ENCODE measurements at regions not wholly inside any gene's neighbourhood (a gene's known extent, or its start where the extent isn't known, plus 50 kb on each side); places are given as distances from the start of the nearest gene placed in this dataset.
A peak's percentile ranks its signal among the peaks of the same experiment; 100 is the strongest.
"Not testable (repeated sequence)": the region's sequence is repeated elsewhere in the genome, so short reads cannot be mapped to it uniquely, and the experiment has no call there.

DNA sequence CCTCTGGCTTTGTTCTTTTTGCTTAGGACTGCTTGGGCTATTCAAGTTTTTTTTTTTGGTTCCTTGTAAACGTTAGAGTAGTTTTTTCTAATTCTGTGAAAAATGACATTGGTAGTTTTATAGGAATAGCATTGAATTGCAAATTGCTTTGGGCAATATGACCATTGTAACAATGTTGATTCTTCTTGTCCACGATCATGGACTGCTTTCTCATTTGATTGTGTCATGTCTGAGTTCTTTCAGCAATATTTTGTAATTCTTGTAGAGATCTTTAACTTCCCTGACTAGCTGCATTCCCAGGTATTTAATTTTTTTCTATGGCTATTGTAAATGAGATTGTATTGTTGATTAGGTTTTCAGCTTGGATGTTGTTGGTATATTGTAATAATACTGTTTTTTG is 286.2 kb upstream of the C1QTNF3 start:
- DNase-seq (ENCODE audit: low read depth): peak; percentile 9

DNA sequence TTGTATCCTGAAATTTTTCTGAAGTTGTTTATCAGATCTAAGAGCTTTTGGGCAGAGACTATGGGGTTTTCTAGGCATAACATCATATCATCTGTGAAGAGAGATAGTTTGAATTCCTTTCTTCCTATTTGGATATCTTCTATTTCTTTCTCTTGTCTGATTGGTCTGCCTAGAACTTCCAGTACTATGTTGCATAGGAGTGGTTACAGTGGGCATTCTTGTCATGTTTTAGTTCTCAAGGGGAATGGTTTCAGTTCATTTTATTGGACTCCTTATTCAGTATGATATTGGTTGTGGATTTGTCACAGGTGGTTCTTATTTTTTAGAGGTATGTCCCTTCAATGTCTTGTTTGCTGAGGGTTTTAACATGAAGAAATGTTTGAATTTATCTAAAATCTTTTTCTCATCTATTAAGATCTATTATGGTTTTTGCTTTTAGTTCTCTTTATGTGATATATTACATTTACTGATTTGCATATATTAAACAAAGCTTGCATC is 286.6 kb upstream of the C1QTNF3 start:
- DNase-seq (ENCODE audit: low read depth): peak; percentile 32

DNA sequence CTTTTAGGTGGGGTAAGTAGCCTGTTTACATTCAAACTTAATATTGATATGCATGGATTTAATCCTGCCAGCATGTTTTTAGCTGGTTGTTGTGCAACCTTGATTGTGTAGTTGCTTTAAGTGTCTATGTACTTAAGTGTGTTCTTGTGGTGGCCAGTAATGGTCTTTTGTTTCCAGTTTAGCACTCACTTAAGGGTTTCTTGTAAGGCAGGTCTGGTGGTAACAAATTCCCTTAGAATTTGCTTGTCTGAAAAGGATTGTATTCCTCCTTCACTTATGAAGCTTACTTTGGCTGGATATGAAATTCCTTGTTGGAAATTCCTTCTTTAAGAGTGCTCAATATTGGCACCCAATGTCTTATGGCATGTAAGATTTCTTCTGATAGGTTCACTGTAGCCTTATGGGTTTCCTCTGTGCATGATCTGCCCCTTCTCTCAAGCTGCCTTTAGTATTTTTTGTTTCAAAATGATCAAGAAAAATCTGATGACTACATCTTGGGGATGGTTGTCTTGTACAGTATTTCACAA is 289.0 kb upstream of the C1QTNF3 start:
- not testable (repeated sequence) for DNase-seq (ENCODE audit: low read depth)

DNA sequence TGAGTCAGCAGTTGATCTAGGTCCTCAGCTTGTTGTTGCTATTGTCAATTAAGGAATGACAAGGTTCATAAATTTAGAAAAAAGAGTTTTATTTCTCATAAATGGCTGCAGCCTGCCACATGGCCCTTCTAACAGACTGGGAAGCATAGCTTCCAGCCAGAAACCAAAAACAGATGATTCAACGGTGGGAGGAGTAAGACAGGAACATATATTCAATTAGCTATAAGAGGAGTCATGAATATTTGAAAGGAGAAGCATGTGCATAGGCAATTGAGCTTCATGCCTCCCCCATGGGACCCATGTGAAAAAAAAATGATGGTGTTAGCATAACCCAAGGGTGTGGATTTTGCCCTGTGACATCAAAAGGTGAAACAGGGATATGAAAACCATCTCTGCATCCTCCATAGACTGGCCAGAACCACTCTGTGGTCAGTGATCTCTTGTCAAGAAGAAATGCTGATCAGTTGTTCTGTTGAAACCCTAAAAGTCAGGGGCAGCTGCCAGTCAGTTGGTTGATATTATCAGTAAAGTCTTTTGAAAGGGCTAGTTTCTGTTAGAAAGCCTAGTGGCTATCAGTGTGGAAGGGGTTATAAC is 296.5 kb upstream of the C1QTNF3 start:
- not testable (repeated sequence) for DNase-seq (ENCODE audit: low read depth)

DNA sequence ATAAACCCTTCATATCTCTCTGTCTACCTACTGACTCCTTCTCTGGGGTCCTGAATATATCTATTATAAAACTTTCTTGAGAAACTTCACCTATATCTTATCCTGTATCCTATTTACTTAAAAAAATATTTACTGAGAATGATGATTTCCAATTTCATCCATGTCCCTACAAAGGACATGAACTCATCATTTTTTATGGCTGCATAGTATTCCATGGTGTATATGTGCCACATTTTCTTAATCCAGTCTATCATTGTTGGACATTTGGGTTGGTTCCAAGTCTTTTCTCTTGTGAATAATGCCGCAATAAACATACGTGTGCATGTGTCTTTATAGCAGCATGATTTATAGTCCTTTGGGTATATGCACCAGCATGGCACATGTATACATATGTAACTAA is 301.7 kb upstream of the RAI14 start:
- not testable (repeated sequence) for DNase-seq (ENCODE audit: low read depth)

DNA sequence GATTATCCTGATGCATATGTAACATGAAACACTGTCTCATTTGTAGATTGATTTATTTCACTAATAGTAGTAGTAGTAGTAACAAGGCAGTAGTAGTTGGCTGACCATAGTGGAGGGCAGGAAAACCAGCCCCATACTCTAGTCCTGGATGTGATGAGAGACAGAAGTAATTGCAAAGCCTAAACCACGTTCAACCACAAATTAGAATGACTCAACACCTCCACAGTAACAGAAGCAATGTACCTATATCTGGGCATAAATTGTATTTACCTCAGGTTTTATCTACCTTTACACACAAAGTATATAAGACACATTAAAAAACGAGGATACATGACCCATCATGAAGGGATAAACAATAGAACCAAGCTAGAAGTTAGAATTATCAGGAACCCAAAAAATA is 284.7 kb upstream of the RAI14 start:
- DNase-seq (ENCODE audit: low read depth): not testable (repeated sequence)

DNA sequence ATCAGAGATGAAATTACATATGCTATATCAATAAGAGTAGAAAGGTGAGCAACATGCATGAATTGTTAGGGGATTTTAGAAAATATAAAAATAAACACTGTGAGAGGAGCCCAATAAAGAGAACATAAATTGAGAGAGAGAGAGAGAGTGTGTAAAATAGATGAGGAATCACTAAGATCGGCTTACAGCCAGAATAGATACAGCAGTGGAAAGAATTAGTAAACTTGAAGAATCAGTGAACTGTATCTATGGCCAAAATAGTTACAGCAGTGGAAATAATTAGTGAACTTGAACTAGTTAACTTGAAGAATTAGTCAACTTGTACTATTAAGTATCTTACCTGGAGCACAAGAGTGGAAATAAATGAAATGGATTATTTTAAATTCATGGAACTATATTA is 284.3 kb upstream of the RAI14 start:
- not testable (repeated sequence) for DNase-seq (ENCODE audit: low read depth)

DNA sequence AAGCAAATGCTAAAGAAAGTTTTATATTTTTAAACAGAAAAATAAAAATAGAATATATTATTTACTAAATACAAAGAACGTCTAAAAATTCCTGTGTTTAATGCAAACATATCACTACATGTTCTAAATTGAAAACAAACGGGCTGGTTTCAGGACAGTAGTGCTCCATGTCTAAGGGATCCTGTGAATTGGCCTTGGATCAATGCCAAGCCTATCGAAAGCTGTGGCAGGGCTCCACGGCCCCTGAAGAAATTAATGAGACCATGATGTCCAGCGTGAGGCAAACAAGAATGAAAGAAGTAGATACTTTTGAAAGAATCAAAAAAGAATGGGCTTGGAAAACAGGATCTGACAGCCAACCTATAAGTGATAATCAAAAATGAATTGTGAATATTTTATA is 283.4 kb upstream of the RAI14 start:
- not testable (repeated sequence) for DNase-seq (ENCODE audit: low read depth)

DNA sequence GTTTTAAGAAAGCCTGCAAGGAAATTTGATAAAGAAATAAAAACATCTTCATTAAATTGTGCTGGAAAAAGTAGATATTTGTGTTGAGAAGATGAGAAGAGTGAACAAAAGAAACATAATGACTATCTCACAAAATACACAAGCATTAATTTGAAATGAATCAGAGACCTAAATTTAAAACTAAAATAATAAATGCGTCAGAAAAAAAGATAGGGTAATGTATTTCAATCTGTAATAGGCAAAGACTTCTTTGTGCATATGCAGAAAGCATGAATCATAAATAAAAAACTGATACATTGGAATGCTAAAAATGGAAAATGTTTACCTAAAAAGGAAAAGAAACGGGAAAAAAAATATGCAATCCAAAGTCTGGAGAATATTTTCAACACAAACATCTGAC is 278.5 kb upstream of the RAI14 start:
- peak; percentile 8 for DNase-seq (ENCODE audit: low read depth)

DNA sequence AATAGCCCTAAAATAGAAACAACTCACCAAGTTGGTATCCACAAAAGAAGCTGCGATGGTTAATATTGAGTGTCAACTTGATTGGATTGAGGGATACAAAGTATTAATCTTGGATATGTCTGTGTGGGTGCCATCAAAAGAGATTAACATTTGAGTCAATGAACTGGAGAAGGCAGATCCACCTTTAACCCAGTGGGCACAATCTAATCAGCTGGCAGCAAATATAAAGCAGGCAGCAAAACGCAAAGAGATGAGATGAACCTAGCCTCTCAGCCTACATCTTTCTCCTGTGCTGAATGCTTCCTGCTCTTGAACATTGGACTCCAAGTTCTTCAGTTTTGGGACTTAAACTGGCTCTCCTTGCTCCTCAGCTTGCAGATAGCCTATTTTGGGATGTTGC is 277.6 kb upstream of the RAI14 start:
- not testable (repeated sequence) for DNase-seq (ENCODE audit: low read depth)

DNA sequence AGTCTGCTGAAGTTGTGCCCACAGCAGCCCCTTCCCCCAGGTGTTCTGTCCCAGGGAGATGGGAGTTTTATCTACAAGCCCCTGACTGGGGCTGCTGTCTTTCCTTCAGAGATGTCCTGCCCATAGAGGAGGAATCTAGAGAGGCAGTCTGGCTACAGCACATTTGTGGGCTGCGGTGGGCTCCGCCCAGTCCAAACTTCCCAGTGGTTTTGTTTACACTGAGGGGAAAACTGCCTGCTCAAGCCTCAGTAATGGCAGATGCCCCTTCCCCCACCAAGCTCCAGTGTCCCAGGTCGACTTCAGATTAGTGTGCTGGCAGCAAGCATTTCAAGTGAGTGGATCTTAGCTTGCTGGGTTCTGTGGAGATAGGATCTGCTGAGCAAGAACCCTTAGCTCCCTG is 267.4 kb upstream of the RAI14 start:
- DNase-seq (ENCODE audit: low read depth): not testable (repeated sequence)

DNA sequence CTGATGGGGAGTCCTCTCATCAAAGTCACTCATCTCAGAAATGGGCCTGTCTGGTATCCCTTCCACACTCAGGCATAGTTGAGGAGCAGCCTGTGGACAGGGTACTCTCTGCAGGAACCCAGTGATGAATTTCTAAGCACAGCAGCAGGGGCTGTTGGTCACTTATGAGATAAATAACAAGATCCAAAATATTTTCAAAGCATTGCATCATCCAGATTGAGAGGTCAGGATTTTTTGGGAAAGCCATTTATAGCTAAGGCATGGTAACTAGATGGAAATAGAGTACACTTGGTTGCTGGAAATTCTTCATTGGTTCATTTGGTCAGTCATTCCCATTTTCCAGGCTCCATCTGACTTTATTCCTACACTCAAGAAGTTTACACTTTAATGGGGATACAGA is 246.8 kb upstream of the RAI14 start:
- no peak for DNase-seq (ENCODE audit: low read depth)

DNA sequence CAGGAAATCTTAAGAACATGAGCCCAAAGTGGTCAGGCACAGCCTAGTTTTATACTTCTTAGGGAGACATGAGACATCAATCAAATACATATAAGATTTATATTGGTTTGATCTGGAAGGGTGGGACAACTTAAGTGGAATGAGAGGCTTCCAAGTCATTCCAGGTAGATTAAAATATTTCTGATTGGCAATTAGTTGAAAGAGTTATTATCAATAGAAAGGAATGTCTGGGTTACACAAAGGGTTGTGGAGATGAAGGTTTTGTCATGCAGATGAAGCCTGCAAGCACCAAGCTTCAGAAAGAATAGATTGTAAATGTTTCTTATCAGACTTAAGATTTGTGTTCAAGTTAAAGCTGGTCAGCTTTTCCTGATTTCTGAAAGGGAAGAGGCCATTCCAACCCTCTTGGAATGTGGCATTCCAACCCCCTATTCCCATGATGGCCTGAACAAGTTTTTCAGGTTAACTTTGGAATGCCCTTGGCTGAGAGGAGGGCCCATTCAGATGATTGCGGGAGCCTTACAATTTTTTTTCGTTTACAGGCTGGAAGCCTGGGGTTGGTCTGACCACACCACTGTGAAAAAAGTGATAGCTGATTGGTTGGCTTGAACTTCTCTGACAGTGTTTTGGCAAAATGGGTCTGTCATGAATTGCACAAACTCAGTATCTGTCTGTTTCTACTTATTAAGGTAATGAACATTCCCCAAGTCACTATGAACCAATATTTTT is 245.6 kb upstream of the RAI14 start:
- peak; percentile 54 for DNase-seq (ENCODE audit: low read depth)

DNA sequence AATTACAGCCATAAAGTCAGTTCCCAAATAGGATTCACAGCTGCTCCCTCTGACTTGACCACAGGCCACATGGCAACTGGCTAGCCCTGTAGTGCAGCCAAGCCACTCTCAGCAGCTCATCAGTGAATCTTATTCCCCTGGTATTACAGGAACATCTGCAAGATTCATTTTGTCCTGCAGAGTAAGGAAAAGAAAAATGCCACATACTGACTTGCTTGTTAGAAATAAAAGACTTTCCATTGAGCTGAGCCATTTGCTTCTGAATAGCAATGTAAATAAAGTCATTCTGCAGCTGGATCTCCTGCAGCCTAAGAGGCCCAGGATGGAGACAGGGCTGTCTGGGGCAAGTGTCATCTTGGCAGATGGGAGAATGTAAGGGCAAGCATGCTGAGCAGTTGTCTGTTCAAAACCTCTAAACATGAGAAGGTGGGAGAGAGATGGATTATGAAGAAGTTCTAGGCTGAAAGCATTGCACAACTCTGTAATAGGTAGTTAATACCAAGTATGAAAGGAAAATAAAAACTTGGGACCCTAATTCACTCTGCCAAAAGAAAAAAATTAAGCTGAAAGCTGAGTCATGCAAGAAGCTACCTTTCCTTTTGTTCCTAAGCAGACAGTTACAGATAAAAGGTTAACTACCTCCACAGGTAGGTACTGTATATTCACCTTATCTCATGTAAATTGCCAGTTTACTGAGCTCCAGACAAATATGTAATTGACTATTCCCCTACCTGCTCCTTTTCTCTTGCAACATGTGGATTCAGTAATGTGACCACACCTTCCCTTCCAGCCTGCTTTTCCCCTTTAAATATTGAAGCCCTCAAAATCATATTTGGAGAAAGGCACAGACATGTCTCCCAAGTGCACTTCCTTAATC is 244.4 kb upstream of the RAI14 start:
- DNase-seq (ENCODE audit: low read depth): no peak

DNA sequence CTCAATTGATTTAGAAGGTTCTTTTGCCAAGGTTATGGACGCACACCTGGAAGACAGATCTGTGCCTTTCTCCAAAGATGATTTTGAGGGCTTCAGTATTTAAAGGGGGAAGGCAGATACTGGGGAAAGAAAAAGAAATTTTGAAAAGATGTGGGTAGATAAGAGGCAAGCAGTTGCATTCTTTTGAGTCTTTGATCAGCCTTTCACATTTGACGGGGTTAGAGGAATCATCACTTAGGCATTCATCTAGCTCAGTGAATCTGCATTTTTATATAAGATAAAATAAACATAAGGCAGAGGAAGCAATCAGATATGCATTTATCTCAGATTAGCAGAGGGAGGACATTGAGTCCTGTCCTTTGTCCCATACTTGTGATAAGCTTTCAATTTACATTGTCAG is 243.4 kb upstream of the RAI14 start:
- DNase-seq (ENCODE audit: low read depth): peak; percentile 73

DNA sequence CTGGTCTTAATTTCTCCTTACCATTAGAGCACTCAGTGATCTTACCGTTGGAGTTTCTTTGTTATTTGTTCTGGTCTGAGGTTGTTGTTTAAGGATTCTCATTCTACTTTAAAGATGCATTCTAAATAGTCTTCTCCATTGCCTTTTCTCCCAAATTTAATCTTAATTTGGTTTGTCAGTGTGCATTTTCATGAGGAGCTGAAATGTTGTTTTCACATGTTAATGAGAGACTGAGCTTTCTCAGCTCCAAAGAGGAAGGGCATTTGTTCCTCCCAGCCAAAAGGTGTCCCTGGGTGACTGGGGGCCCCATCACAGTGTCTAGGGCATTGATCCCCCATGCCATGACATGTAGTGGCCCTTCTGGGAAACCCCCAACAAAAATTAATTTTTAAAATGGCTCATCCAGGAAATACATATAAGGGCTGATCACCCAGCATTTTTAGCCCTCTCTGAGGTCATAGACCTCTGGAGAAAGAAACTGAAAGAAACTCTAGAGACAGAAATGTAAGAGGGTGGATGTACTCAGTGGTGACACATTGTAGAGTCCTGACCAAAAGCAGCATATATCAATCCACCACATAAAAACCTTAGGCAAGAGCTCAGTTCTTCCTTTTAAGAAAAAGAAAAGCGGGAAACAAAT is 240.4 kb upstream of the RAI14 start:
- DNase-seq (ENCODE audit: low read depth): peak; percentile 59

DNA sequence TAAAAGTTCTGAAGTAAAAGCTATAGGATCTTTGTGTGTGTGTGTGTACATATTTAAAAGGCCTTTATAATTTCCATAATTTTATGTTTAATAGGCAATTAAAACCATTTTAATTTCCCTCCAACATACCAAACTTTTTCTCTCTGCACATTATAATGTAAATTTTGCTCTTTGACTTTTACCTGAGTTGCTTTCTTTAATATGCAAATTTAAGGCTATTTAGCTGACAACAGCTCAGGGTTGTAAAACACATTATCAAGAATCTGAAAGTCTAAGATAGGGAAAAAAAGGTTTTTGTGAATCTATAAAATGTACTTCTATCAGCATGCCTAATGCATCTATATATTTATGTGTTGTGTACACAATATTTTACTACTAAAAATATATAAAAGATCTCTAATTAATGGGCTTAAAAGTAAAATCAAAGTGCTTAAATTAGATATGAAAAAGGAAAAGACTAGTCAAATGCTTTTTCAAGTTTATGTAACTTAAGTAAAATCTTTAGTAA is 239.6 kb upstream of the RAI14 start:
- DNase-seq (ENCODE audit: low read depth): no peak

DNA sequence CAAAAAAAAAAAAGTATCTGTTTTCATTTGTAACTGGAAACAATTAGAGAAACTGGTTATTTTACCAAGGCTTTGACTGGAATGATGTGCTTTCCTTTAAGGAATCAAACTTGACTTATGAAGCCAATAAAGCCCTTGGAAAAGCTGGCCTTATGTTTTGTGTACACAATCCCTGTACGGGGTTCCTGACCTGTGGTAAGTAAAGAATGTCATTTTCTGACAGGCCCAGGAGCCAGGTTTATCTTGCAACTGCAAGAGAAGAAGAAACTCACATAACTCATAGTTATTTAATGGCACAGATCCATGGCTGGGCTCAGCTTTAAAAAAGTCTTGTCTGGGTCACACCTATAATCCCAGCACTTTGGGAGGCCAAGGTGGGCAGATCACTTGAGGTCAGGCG is 235.9 kb upstream of the RAI14 start:
- not testable (repeated sequence) for DNase-seq (ENCODE audit: low read depth)

DNA sequence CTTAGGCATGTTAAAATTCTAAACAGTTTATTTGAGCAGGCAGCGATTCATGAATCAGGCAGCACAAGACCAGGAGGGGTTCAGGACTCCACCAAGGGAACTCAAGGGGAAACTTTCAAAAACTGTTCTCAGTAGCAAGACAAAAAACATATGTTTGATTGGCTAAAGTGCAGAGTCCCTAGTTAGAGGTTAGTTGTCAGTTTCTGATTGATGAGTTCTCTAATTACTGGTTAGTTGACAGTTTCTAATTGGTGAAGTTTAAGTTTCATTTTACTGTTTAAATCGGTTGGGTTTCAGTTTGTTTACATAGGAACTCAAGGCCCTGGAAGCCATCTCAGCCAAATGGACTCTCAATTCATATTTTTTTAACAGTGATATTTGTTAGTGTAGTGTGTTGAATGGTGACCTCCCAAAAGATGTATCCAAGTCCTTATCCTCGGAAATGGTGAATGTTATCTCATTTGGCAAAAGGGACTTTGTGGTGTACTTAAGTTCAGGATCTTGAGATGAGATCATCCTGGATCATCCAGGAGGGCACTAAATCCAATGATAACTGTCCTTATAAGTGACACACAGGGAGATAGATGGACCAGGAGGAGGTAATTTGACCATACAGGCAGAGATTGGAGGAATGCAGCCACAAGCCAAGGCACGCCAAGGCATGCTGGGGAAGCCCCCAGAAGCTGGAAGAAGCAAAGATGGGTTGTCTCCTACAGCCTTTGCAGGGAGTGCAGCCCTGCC is 219.2 kb upstream of the RAI14 start:
- DNase-seq (ENCODE audit: low read depth): no peak

DNA sequence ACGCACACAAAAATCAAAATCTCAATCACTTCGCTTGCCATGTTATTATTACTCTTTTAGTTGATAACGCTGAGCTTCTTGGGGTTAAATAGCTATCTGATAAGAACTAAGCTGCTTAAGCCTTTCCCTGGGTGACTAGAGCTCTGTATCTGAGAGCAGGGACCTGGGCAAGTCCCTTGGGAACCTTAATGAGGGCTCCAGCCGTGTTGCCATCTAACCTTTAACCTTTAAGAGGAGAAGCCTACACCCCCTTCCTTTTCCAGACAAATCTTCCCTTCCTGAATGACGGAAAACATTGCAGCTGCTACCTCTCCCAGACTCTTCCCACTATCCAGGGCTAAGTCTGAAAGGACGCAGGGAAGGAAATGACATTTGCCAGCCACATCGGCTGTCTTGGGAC is 216.5 kb upstream of the RAI14 start:
- no peak for DNase-seq (ENCODE audit: low read depth)

DNA sequence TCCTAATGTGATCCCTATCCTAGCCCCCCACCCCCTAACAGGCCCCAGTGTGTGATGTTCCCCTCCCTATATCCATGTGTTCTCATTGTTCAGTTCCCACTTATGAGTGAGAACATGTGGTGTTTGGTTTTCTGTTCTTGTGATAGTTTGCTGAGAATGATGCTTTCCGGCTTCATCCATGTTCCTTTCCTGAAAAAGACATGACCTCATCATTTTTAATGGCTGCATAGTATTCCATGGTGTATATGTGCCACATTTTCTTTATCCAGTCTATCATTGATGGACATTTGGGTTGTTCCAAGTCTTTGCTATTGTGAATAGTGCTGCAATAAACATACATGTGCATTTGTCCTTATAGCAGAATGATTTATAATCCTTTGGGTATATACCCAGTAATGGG is 214.4 kb upstream of the RAI14 start:
- DNase-seq (ENCODE audit: low read depth): not testable (repeated sequence)

Measured in amniotic epithelial cell (primary cell).